ENCODE measurements at regions not wholly inside any gene's neighbourhood (a gene's known extent, or its start where the extent isn't known, plus 50 kb on each side); places are given as distances from the start of the nearest gene placed in this dataset.

GRCh38 chr10:56551037-56551436 is 190.0 kb upstream of the ZWINT start:
- H2AFZ ChIP-seq (ENCODE audit: low read depth), result no peak overlapping the region
- WGBS (ENCODE audit: low lambda C conversion rate), result 23% methylated on average over 9 of the region's 9 CpGs
- H3K4me2 ChIP-seq, result no peak overlapping the region
- no peak overlapping the region for H3K27ac ChIP-seq (ENCODE audit: low read depth in 2 of 2, low read length in 1 of 2)
- H3K79me2 ChIP-seq (ENCODE audit: insufficient read depth), result no peaks in the 10 kb centered on the region
- no peaks in the 10 kb centered on the region for H3K36me3 ChIP-seq (replicated peaks in 1 of 2; ENCODE audit: control insufficient read depth in 1 of 2, insufficient read depth in 2 of 2, low read length in 1 of 2)
- ChIA-PET CTCF (no interaction called here), POLR2A (no interaction called here)
- no peaks in the 10 kb centered on the region for H3K27me3 ChIP-seq (ENCODE audit: insufficient read depth)
- H3K9ac ChIP-seq, result no peak overlapping the region
- H3K4me1 ChIP-seq (ENCODE audit: control insufficient read depth in 1 of 2, insufficient read depth in 2 of 2, low read depth in 1 of 2, low read length in 1 of 2), result no peaks in the 10 kb centered on the region; a peak in 1 of 4 replicates
- TF ChIP-seq FOSL2 (IDR thresholded peaks at IDR 0.05; ENCODE audit: borderline replicate concordance, low read depth) (no peak), SIN3A (IDR thresholded peaks at IDR 0.05; ENCODE audit: borderline replicate concordance, low read depth, low read length) (no peak), JUND (IDR thresholded peaks at IDR 0.05) (no peak), CHD2 (IDR thresholded peaks at IDR 0.05; ENCODE audit: low read length, partially characterized antibody) (no peak), MXI1 (IDR thresholded peaks at IDR 0.05; ENCODE audit: low read depth, low read length) (no peak)
- no peak overlapping the region for H3K4me3 ChIP-seq (ENCODE audit: low read depth in 2 of 2, low read length in 1 of 2)
- no peaks in the 10 kb centered on the region for H3K9me2 ChIP-seq
- H3F3A ChIP-seq (replicated peaks; ENCODE audit: insufficient read depth), result no peaks in the 10 kb centered on the region
- H4K20me1 ChIP-seq (ENCODE audit: insufficient read depth), result no peaks in the 10 kb centered on the region
- no peak for DNase-seq
- H3K9me3 ChIP-seq, result no peaks in the 10 kb centered on the region

GRCh38 chr10:56547163-56547562 is 186.1 kb upstream of the ZWINT start:
- Histone ChIP-seq H3K4me3 (ENCODE audit: low read depth in 2 of 2, low read length in 1 of 2) (no peak overlapping the region), H3K27ac (ENCODE audit: low read depth in 2 of 2, low read length in 1 of 2) (no peak overlapping the region), H3K9ac (no peak overlapping the region), H4K20me1 (ENCODE audit: insufficient read depth) (no peaks in the 10 kb centered on the region), H3K4me2 (no peak overlapping the region), H3K4me1 (ENCODE audit: control insufficient read depth in 1 of 2, insufficient read depth in 2 of 2, low read depth in 1 of 2, low read length in 1 of 2) (no peaks in the 10 kb centered on the region; a peak in 1 of 4 replicates), H3K9me3 (no peaks in the 10 kb centered on the region), H2AFZ (ENCODE audit: low read depth) (no peak overlapping the region), H3K27me3 (ENCODE audit: insufficient read depth) (no peaks in the 10 kb centered on the region), H3K9me2 (no peaks in the 10 kb centered on the region), H3K79me2 (ENCODE audit: insufficient read depth) (no peaks in the 10 kb centered on the region), H3K36me3 (replicated peaks in 1 of 2; ENCODE audit: control insufficient read depth in 1 of 2, insufficient read depth in 2 of 2, low read length in 1 of 2) (no peaks in the 10 kb centered on the region), H3F3A (replicated peaks; ENCODE audit: insufficient read depth) (no peaks in the 10 kb centered on the region)
- TF ChIP-seq NFIC (IDR thresholded peaks at IDR 0.05; ENCODE audit: borderline replicate concordance) (no peak), USF1 (IDR thresholded peaks at IDR 0.05; ENCODE audit: borderline replicate concordance, low read depth) (no peak), IRF3 (IDR thresholded peaks at IDR 0.05; ENCODE audit: low read depth, low read length) (no peak), TCF12 (IDR thresholded peaks at IDR 0.05) (no peak), TAF1 (IDR thresholded peaks at IDR 0.05; ENCODE audit: borderline replicate concordance, low read depth, low read length) (no peak), POLR2AphosphoS5 (IDR thresholded peaks at IDR 0.05; ENCODE audit: low read depth, low read length) (no peak), REST (IDR thresholded peaks at IDR 0.05; ENCODE audit: low read depth, low read length) (no peak), MAX (IDR thresholded peaks at IDR 0.05; ENCODE audit: low read depth) (no peak), EP300 (IDR thresholded peaks at IDR 0.05; ENCODE audit: borderline replicate concordance in 1 of 2, low read depth in 1 of 2, low read length in 1 of 2) (peak in 1 of 2 experiments; percentile 39; a peak in 1 of 4 replicates), GATA2 (CRISPR knock-in tag; IDR thresholded peaks at IDR 0.05) (0 out of 2 replicates have a peak, but pooled peaks have one; percentile 7), ELF1 (IDR thresholded peaks at IDR 0.05) (no peak)
- peak; percentile 3 for DNase-seq
- ChIA-PET CTCF (no interaction called here), POLR2A (no interaction called here)
- 16% methylated on average over 4 of the region's 4 CpGs for WGBS (ENCODE audit: low lambda C conversion rate)
